Peyer's patch (tissue), 4 donors: ENCODE measurements at regions not wholly inside any gene's neighbourhood (a gene's known extent, or its start where the extent isn't known, plus 50 kb on each side); places are given as distances from the start of the nearest gene placed in this dataset.

Experiments
- POLR2A ChIP-seq, 2 donors: fragments of 450-650 bp; IDR thresholded peaks; one replicate each; pipeline ENCODE4 v1.5.1; 2017; ENCODE audit warnings: antibody characterized with exemption in 2 of 2, mild to moderate bottlenecking in 2 of 2, moderate library complexity in 2 of 2
- TF ChIP-seq, protein P1 (sequence below), 6 experiments: fragments of 450-650 bp in 4 of 6; fragments of 200-600 bp in 2 of 6; sonication (generic) in 1 of 6; IDR thresholded peaks; one replicate each; pipeline ENCODE4 v1.5.1; 2017 to 2019; ENCODE audit warnings: antibody characterized with exemption in 6 of 6, mild to moderate bottlenecking in 3 of 6, moderate library complexity in 1 of 6

DNA sequence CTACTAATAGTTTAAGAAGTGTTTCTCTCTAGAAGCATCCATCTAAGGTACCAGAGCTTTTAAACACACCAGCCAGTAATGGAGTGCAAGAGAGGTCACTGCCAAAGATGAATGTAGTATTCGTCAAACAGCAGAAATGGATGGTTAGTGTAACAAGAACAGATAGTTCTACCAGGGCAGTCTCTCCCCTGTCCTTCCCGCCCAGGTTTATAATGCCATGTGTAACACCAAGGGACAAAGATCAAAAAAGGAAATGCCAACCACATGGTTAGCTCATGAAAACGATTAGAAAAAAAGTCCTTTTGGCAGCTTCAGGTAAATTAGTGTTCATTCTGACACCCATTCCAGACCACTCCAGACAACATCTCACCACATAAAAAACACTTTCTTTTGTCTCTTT lies 100.9 kb downstream of the RPS29 start:
- TF ChIP-seq, protein P1, sequence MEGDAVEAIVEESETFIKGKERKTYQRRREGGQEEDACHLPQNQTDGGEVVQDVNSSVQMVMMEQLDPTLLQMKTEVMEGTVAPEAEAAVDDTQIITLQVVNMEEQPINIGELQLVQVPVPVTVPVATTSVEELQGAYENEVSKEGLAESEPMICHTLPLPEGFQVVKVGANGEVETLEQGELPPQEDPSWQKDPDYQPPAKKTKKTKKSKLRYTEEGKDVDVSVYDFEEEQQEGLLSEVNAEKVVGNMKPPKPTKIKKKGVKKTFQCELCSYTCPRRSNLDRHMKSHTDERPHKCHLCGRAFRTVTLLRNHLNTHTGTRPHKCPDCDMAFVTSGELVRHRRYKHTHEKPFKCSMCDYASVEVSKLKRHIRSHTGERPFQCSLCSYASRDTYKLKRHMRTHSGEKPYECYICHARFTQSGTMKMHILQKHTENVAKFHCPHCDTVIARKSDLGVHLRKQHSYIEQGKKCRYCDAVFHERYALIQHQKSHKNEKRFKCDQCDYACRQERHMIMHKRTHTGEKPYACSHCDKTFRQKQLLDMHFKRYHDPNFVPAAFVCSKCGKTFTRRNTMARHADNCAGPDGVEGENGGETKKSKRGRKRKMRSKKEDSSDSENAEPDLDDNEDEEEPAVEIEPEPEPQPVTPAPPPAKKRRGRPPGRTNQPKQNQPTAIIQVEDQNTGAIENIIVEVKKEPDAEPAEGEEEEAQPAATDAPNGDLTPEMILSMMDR (IDR thresholded peaks at IDR 0.05), result no peak
- no peak for TF ChIP-seq POLR2A (IDR thresholded peaks at IDR 0.05)
